ENCODE measurements at regions not wholly inside any gene's neighbourhood (a gene's known extent, or its start where the extent isn't known, plus 50 kb on each side); places are given as distances from the start of the nearest gene placed in this dataset.
"Not testable (repeated sequence)": the region's sequence is repeated elsewhere in the genome, so short reads cannot be mapped to it uniquely, and the experiment has no call there.

DNA sequence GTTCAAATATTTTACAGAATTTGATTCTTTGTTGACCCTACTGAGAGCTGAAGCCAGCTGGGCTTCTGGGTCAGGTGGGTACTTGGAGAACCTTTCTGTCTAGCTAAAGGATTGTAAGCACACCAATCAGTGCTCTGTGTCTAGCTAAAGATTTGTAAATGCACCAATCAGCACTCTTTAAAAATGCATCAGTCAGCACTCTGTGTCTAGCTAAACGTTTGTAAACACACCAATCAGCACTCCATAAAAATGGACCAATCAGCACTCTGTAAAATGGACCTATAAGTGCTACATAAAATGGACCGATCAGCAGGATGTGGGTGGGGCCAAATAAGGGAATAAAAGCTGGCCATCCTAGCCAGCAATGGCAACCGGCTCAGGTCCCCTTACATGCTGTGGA, 76.4 kb upstream of the TMSB4Y start:
- not testable (repeated sequence) for DNase-seq (ENCODE audit: low read depth)

DNA sequence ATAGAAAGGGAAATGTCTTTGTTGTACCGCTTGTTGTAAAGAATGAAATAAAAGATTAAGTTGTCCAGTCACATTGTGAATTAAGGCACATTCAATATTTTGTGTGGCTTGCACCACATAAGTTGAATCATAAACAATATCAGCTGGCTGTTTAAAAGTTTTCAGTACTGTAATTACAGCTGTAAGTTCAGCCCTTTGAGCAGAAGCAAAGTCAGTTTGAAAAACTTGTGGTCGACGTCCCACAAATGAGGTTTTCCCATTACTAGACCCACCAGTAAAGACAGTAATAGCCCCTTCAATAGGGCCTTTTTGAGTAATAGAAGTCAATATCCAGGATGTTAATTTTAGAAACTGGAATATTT, 87.8 kb upstream of the TMSB4Y start:
- DNase-seq (ENCODE audit: low read depth), result no peak

DNA sequence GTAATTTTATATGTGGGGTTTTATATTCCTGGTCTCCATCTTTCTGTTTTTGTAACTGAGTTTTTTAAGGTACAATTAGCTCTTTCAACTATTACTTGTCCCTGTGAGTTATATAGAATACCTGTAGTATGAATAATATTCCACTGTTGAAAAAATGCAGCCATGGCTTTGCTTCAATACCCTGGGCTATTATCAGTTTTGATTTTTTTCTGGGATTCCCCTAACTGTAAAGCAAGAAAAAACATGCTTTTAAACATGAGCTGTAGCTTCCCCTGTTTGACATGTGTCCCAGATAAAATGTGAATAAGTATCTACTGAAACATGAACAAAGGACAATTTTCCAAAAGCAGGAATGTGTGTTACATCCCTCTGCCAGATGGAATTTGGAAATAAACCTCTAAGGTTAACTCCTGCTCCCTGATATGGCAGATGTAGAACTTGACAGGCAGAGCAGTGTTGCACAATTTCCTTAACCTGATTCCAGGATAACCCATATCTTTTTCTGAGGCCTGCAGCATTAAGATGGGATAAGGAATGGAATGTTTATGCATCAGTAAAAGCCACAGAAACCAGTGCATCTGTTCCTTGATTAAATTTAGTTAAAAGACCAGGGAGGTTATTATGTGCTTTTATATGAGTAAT, 88.3 kb upstream of the TMSB4Y start:
- DNase-seq (ENCODE audit: low read depth), result no peak

DNA sequence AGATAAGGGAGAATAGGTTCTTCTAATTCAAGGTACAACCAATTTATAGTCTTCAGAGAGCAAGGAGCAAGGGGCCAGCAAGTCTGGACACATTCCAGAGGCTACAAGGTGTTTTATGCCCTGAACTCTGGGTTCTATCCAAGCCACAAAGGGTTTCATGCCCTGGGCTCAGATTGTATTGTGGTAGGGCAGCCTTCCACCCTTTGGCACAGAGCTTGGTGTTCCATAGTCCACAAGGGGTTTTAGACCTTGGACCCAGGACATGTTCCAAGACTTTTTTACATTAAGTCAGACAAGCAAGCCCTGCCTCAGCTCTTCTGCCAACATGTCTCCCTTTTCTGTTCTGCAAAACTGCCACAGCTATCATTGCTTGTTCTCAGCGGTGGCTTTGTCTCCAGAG, 90.8 kb upstream of the TMSB4Y start:
- DNase-seq (ENCODE audit: low read depth), result no peak

DNA sequence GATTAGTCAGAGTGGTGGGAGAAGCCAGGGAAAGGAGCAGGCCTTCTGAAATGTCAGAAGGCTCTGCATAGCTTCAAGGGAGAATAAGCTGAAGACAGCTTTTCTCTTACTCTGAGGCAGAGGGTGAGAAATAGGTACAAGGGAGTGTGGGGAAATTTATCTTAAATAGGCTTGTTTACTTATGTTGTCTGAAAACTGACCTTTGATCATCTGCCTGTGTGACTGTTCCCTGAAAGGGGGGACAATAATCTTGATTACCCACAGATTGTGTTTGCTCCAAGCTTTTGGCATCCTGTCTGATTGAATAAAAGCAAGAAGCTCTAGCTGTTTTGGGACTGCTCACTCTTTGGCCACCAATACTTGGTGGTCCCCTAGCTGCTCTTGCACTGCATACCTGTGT, 91.7 kb upstream of the TMSB4Y start:
- no peak for DNase-seq (ENCODE audit: low read depth)

DNA sequence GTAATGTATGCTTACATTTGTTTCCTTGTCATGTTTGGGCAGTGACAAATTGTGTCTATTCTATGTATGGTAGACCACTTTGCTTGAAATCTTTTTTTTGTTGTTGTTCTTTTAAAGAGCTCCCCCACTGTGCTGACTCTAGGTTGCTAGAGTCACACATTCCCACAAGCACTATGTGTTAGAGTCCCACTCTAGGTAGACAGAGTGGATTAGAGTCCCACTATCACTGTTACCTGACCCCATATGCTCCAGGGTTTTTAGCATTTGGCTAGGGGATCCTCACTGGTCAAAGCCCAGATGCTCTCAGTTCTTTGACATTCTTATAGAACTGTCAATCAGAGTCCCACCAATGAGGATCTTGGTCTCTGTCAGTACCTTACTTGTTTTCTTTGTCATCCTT, 111.2 kb upstream of the TMSB4Y start:
- no peak for DNase-seq (ENCODE audit: low read depth)

DNA sequence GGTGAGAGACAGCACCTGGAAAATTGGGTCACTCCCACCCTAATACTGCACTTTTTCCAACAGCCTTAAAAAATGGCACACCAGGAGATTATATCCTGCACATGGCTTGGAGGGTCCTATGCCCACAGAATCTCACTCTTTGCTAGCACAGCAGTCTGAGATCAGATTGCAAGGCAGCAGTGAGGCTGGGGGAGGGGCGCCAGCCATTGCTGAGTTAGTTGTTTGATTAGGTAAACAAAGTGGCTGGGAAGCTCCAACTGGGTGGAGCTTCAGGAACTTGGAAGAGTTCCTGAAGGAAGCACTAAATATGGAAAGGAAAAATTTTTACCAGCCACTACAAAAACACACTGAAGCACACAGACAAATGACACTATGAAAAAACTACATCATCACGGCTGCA, 91.1 kb upstream of the UTY start:
- DNase-seq (ENCODE audit: low read depth), result not testable (repeated sequence)

DNA sequence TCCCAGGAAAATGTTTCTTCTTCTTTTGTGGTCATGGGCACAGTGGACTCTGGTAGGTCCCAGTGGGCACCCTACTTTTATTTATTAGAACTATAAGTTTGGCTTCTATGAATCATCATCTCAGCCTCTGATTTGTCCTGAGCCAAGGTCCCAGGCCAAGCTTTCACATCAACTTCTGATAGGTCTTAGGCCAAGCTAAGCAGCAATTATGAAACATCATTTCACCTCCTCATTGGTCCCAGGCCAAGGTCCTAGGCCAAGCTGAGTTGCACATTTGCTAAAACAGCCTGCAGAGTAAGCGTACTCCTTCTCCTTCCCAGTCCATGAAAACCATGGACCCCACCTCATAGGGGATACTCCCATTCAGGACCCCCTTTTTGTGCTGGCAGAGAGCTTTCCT, 87.4 kb upstream of the UTY start:
- no peak for DNase-seq (ENCODE audit: low read depth)

DNA sequence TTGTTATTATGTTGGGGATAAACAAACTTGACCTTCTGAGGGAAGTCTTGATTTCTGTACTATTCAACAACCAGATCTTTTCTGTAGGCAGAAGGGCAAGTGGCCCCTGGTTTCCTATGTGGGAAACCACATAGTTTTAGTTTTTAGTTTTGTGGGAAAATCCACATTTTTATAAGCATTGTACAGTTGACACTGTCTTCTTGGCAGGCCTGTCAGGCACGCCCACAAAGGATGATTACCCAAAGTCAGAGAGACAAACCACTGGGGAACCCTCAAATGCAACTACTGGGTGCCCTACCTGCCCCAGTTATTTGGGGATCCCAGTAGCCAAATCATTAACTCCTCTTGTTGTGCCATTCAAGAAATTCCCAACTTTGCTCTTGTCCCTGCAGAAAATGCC, 75.1 kb upstream of the UTY start:
- no peak for DNase-seq (ENCODE audit: low read depth)

DNA sequence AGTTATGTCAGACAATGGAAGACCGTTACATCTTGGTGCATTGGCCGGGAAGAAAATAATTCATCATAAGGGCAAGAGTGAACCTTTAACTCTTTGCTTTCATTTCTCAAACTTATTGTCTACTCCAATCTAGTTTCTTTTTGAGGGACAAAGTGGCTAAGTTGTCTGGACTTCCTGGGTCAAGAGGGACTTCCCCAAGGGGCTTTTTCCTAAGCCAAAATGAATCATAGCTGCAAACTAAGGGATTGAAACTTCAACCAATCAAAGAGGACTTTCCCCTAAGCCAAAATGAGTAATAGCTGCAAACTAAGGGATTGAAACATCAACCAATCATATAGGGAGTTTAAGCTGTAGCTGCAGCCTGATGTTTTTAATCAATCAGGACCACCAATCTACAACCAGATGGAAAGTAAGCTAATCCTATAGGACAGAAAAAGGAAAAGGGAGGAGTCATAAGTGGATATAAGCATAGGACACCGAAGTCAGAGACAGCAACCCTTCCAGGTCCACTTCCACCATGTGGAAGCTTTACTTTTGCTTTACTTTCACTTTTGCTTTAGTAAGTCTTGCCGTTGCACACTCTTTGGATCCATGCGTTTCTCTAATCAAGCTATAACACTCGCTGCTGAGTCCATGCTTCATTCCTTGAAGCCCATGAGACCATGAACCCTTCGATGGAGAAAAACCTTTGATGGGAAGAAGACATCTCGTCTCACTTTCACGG, 72.7 kb upstream of the UTY start:
- DNase-seq (ENCODE audit: low read depth), result peak; percentile 0

DNA sequence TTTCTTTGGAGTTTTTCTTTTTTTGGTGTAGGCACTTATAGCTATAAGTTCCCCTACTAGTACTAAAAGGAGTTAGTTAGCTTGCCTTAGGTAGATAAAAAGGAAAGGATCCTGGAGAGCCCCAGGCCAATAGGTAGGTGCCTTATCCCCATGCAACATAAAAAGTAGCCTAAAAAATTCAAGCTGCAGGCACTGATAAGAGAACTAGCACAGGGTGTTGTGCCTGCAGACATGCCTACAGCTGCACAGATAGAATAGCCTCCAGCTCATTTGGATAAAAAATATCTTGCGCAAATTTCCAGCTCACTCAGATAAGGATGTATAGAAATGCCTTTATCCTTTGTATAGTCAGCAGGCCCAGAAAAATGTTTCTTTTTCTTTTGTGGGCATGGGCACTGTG, 71.4 kb upstream of the UTY start:
- DNase-seq (ENCODE audit: low read depth), result no peak

DNA sequence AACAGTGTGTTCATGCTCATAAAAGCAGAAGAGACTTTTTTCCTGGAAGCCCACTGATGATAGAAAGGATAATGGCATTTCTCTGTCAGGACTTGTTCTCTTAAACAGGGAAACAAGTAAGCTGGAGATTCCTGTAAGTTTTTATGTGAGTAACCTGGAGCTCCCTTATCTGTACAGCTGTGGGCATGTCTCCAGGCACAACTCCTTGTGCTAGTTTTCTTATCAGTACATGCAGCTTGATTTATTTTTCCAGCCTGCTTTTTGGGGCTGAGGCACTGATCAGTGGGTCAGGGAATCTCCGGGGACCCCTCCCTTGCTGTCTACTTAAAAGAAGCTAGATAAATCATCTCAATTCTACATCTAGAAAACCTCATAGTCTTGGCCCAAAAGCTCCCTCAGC, 64.7 kb upstream of the UTY start:
- DNase-seq (ENCODE audit: low read depth), result no peak

DNA sequence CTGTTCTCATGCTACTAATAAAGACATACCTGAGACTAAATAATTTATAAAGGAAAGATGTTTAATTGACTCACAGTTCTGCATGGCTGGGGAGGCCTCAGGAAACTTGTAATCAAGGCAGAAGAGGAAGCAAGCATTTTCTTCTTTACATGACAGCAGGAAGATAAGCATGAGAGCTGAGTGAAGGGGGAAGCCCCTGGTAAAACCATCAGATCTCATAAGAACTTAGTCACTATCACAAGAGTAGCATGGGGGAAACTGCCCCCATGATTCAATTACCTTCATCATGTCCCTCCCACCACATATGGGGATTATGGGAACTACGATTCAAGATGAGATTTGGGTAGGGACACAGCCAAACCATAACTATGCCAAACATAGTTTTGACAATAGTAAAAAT, 58.1 kb upstream of the UTY start:
- DNase-seq (ENCODE audit: low read depth), result no peak
